ENCODE measurements at regions not wholly inside any gene's neighbourhood (a gene's known extent, or its start where the extent isn't known, plus 50 kb on each side); places are given as distances from the start of the nearest gene placed in this dataset.

DNA sequence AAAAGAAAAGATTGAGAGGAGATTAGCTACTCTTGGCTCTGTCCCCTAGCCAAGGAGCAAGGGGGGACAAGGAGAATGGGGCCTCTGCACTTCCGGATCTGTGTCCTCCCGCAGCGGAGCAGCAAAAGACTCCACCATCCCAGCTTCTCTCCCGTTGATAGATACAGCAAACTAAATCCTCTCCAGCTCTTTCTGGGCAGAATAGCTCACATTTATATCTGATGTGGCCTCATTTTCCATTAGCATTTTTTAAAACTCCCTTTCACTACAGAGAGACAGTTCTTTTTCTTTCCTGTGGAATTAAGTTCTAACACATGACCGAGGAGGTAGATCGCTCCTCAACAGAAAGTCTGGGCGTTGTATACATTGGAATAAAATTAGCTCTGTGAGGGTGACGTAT, 260.9 kb upstream of the SOX4 start:
- TF ChIP-seq, protein P1, sequence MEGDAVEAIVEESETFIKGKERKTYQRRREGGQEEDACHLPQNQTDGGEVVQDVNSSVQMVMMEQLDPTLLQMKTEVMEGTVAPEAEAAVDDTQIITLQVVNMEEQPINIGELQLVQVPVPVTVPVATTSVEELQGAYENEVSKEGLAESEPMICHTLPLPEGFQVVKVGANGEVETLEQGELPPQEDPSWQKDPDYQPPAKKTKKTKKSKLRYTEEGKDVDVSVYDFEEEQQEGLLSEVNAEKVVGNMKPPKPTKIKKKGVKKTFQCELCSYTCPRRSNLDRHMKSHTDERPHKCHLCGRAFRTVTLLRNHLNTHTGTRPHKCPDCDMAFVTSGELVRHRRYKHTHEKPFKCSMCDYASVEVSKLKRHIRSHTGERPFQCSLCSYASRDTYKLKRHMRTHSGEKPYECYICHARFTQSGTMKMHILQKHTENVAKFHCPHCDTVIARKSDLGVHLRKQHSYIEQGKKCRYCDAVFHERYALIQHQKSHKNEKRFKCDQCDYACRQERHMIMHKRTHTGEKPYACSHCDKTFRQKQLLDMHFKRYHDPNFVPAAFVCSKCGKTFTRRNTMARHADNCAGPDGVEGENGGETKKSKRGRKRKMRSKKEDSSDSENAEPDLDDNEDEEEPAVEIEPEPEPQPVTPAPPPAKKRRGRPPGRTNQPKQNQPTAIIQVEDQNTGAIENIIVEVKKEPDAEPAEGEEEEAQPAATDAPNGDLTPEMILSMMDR (IDR thresholded peaks at IDR 0.05; ENCODE audit: low read depth, low read length, missing control alignments) = no peak
- no peak overlapping the region for H3K4me3 ChIP-seq (ENCODE audit: low read depth, low read length)
- DNase-seq (ENCODE audit: low read depth) = no peak

DNA sequence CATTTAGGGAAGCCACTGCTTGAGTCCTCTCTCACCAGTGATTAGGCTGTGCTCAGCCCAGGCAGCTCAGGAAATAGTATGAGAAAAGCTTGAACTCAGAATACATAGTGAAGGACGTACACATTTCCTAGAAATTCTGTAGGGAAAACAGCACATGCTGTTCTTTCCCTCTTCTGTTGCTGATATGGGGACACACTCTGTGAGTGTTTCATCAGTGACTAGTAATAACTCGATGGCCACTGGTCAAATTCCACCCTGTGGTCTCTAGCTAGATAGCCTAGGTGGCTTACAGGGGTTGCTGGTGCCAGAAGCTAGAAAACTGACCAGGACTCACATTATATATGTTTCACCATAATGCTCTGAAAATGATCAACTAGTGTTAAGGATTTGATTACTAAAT, 259.8 kb upstream of the SOX4 start:
- H3K4me3 ChIP-seq (ENCODE audit: low read depth, low read length) = no peak overlapping the region
- TF ChIP-seq, protein P1 (IDR thresholded peaks at IDR 0.05; ENCODE audit: low read depth, low read length, missing control alignments) = no peak
- no peak for DNase-seq (ENCODE audit: low read depth)

DNA sequence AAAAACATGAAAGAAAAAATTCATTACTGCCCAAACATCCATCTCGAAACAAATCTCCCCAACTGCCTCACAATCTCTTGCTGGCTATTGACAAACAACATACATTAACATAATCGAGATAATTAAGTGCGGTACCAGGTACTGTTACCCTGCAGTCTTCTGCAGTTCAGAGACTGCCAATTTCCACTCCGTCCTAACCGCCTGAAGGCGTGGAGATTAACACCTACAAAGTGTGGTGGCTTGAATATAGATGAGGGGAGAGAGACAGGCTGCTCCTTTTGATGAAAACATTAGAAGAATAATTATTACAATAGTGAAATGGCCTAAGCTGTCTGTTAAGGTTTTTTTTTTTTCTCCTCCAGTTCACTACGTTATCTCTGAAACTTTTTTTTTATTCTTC, 258.9 kb upstream of the SOX4 start:
- TF ChIP-seq, protein P1 (IDR thresholded peaks at IDR 0.05; ENCODE audit: low read depth, low read length, missing control alignments) = no peak
- no peak for DNase-seq (ENCODE audit: low read depth)
- H3K4me3 ChIP-seq (ENCODE audit: low read depth, low read length) = no peak overlapping the region

DNA sequence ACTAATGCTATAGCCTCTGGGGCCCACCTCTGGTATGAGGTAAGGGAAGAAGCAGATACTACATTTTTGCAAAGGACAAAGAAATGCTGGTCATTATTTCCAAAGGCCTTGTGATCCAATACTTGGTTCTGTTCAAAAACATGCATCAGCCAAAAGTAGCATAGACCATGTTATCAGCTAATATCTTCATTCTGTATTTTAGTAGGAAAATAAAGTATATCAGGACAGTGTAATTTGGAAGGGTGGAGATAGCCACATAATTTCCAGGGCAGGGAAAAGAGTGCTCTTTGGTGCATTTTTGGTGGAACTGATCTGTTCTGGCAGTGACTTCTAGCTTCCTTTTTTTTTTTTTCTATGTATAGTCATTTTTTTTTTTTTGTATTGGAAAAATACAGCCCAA, 258.0 kb upstream of the SOX4 start:
- TF ChIP-seq, protein P1 (IDR thresholded peaks at IDR 0.05; ENCODE audit: low read depth, low read length, missing control alignments) = no peak
- DNase-seq (ENCODE audit: low read depth) = no peak
- H3K4me3 ChIP-seq (ENCODE audit: low read depth, low read length) = no peak overlapping the region

DNA sequence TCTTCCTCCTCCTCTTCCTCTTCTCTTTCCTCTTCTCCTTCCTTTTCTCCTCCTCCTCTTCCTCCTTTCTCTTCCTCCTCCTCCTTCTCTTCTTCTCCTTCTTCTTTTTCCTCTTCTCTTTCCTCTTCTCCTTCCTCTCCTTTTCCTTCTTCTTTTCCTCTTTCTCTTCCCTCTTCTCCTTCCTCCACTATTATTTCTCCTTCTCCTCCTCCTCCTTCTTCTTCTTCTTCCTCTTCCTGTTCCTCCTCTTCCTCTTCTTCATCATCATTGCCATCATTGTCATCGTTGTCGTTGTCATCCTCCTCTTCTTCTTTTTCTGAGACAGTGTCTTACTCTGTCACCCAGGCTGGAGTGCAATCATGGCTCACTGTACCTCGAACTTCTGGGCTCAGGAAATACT, 256.3 kb upstream of the SOX4 start:
- no peak overlapping the region for H3K4me3 ChIP-seq (ENCODE audit: low read depth, low read length)
- no peak for DNase-seq (ENCODE audit: low read depth)
- TF ChIP-seq, protein P1 (IDR thresholded peaks at IDR 0.05; ENCODE audit: low read depth, low read length, missing control alignments) = no peak

DNA sequence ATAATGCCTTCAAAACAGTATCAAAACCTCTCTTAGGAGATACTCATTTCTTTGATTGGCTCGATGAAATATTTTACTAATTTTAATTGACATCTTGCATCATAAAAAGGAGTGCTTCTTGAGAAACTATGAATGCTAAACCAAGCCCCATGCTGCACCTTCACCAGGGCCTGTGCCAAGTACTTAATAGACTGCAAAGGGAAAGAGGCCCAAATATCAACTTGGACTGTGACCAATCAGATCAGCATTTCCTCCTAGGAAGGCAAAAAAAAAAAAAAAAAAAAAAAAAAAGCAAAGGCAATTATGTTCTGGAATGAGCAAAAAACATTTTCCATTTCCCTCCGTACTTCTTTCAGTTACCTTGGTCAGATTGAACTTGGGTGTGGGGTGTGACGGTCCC, 253.0 kb upstream of the SOX4 start:
- no peak overlapping the region for H3K4me3 ChIP-seq (ENCODE audit: low read depth, low read length)
- no peak for DNase-seq (ENCODE audit: low read depth)
- TF ChIP-seq, protein P1 (IDR thresholded peaks at IDR 0.05; ENCODE audit: low read depth, low read length, missing control alignments) = no peak

DNA sequence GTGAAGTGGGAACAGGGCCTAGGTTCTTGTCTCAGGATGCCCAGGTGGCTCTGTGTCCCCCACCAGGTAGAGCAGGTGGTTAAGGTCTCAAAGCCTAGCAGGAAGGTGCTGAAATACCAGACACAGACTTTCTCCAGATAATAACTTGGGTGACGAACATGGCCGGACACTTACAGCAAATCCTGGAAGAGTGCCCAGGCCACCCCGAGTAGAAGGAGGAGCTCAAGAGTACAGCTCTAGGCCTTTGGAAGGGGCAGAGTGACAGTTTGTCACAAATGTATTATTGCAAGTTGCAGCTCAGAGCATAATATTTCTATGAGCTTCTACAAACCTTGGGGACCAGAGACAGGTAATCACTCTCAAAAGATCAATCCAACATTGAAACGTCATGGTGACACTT, 251.6 kb upstream of the SOX4 start:
- DNase-seq (ENCODE audit: low read depth) = no peak
- TF ChIP-seq, protein P1 (IDR thresholded peaks at IDR 0.05; ENCODE audit: low read depth, low read length, missing control alignments) = no peak
- no peak overlapping the region for H3K4me3 ChIP-seq (ENCODE audit: low read depth, low read length)
